ENCODE measurements at regions not wholly inside any gene's neighbourhood (a gene's known extent, or its start where the extent isn't known, plus 50 kb on each side); places are given as distances from the start of the nearest gene placed in this dataset.

DNA sequence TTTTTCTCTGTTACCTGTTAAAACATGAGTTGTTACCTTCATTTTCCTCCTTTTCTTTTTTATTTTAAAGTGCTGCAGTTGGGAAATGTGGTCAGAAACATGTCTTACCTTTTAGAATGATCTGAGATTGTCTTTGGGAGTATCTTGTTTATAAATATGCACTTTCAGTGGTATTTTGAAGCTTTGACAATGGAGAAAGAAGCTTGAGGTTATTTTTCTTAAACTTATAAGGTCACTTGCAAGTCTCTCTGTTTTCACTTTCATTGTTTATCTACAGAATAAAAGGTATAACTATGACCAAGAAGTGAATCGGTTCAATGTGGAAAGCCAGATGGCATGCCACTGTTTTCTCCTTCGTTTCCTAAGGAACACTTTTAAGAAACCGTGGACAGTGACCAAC is 167.5 kb upstream of the SLC7A11 start:
- DNase-seq, result no peak

DNA sequence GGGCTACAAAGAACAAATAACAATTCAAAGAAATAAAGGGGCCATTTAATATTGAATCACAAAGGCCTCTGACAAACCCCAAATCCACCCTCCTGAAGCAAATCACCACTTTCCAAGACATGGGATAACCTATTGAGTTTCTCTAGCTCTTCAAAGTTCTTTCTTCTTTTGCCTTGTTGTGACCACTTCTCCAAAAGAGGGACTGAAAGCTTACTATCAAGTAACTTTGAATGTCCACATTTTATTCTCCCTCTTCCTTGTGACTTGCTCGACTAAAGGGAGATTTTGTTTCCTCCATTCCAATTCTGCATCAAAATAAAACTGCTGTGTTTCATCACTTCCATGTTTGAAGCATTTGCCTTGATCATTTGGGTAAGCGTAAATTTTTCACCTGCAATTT is 166.6 kb upstream of the SLC7A11 start:
- TF ChIP-seq, protein P1, sequence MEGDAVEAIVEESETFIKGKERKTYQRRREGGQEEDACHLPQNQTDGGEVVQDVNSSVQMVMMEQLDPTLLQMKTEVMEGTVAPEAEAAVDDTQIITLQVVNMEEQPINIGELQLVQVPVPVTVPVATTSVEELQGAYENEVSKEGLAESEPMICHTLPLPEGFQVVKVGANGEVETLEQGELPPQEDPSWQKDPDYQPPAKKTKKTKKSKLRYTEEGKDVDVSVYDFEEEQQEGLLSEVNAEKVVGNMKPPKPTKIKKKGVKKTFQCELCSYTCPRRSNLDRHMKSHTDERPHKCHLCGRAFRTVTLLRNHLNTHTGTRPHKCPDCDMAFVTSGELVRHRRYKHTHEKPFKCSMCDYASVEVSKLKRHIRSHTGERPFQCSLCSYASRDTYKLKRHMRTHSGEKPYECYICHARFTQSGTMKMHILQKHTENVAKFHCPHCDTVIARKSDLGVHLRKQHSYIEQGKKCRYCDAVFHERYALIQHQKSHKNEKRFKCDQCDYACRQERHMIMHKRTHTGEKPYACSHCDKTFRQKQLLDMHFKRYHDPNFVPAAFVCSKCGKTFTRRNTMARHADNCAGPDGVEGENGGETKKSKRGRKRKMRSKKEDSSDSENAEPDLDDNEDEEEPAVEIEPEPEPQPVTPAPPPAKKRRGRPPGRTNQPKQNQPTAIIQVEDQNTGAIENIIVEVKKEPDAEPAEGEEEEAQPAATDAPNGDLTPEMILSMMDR (IDR thresholded peaks at IDR 0.05), result no peak
- TF ChIP-seq POLR2A (IDR thresholded peaks at IDR 0.05), result no peak
- Histone ChIP-seq H3K4me3 (no peak overlapping the region), H3K36me3 (no peaks in the 10 kb centered on the region), H3K27ac (no peak overlapping the region), H3K9me3 (no peaks in the 10 kb centered on the region), H3K27me3 (no peaks in the 10 kb centered on the region), H3K4me1 (peaks cover 0 to 11% (median 0%) of the 10 kb centered on the region in 3 donors)
- intact Hi-C loops (cut with DNase I), result no loop called here
- no peak for DNase-seq
- WGBS, 2 donors, result 80 to 81% methylated on average over 2 of the region's 2 CpGs

More for the DNA sequence above, 167.5 kb upstream of the SLC7A11 start:
- Histone ChIP-seq H3K27ac (no peak overlapping the region), H3K27me3 (no peaks in the 10 kb centered on the region), H3K4me1 (peaks cover 0 to 11% (median 0%) of the 10 kb centered on the region in 3 donors), H3K4me3 (no peak overlapping the region), H3K36me3 (no peaks in the 10 kb centered on the region), H3K9me3 (no peaks in the 10 kb centered on the region)
- 77 to 79% methylated on average over 3 of the region's 3 CpGs for WGBS, 2 donors
- no peak for TF ChIP-seq POLR2A (IDR thresholded peaks at IDR 0.05)
- TF ChIP-seq, protein P1 (IDR thresholded peaks at IDR 0.05), result no peak
- intact Hi-C loops (cut with DNase I), result no loop called here

DNA sequence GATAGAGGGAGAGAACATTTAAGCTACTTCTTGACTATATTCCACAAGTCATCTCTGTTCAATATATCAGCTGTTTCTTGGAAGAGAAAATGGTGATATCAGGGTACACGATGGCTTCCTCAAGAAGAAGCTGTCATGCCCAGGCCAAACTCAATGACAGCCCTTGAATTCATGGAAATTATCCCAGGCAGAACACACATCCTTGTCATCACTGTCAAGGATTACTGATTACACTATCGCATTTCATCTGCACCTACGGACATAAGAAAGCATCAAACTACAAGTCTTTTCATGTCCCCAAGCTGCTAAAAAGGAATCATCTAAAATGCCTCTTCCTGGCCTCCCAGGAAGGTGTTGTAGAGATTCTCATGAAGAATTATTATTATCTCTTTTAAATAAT is 165.2 kb upstream of the SLC7A11 start:
- WGBS, 2 donors, result 43 to 47% methylated on average over 3 of the region's 3 CpGs
- no peak for DNase-seq
- Histone ChIP-seq H3K36me3 (no peaks in the 10 kb centered on the region), H3K4me1 (peaks cover 0 to 11% (median 0%) of the 10 kb centered on the region in 3 donors), H3K9me3 (no peaks in the 10 kb centered on the region), H3K27ac (no peak overlapping the region), H3K27me3 (no peaks in the 10 kb centered on the region), H3K4me3 (no peak overlapping the region)
- TF ChIP-seq POLR2A (IDR thresholded peaks at IDR 0.05), result no peak
- TF ChIP-seq, protein P1 (IDR thresholded peaks at IDR 0.05), result no peak
- intact Hi-C loops (cut with DNase I), result no loop called here

DNA sequence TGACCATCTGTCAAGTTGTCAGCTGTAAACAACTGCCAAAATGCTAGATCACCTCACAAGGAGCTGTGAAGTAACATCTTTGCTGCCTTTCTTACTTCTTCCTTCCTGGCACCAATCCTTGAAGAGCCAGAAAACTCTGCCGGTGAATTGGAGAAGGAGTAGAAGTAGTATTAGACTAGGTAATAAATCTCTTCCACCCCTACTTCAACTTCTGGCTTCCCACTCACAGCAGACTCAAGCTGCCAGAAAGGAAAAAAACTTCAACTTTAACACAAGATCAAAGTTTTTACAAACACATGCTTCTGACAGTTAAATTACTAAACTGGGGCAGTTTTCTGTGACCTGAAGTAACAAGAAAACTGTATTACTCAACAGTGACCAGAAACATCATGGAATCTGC is 164.7 kb upstream of the SLC7A11 start:
- intact Hi-C loops (cut with DNase I), result no loop called here
- no peak for DNase-seq
- Histone ChIP-seq H3K27me3 (no peaks in the 10 kb centered on the region), H3K9me3 (no peaks in the 10 kb centered on the region), H3K4me3 (no peak overlapping the region), H3K27ac (no peak overlapping the region), H3K36me3 (no peaks in the 10 kb centered on the region), H3K4me1 (peaks cover 0 to 11% (median 0%) of the 10 kb centered on the region in 3 donors)
- 13 to 33% methylated on average over 1 of the region's 1 CpG for WGBS, 2 donors
- TF ChIP-seq, protein P1 (IDR thresholded peaks at IDR 0.05), result no peak
- TF ChIP-seq POLR2A (IDR thresholded peaks at IDR 0.05), result no peak

DNA sequence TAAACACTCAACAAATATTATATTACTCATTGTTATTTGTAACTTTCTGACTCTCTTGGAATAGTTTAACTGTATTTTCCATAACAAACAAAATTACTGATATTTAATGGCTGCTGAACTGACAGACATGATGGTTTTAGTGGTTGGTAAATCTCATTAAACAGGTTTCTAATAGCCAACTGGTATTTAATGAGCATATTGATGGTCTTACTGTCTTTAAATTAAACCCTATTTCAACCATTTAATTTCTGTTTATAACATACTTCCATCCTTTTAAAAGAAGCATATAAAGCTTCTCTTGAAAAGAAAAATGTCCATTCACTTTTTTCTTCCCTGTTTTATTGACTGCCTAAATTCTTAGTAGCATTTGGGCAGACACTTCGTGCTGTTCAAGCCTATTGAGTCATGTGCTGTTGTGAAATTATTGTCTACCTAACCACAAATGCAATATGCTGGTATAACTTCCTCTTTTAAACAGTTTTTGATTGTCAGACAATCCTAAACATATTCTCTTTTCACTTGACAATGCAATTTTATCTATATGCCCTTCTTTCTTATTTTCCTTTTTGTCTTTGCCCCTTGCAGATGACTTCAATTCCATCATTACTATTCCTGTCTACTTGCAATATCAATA is 163.9 kb upstream of the SLC7A11 start:
- no peak for DNase-seq
- H3K4me3 ChIP-seq, result no peak overlapping the region
- 18 to 19% methylated on average over 1 of the region's 1 CpG for WGBS, 2 donors
- TF ChIP-seq, protein P1 (IDR thresholded peaks at IDR 0.05), result no peak
- no peak for TF ChIP-seq POLR2A (IDR thresholded peaks at IDR 0.05)
- H3K36me3 ChIP-seq, result no peaks in the 10 kb centered on the region
- no peak overlapping the region for H3K27ac ChIP-seq
- intact Hi-C loops (cut with DNase I), result no loop called here
- H3K27me3 ChIP-seq, result no peaks in the 10 kb centered on the region
- no peaks in the 10 kb centered on the region for H3K9me3 ChIP-seq
- H3K4me1 ChIP-seq, result peaks cover 0 to 11% (median 0%) of the 10 kb centered on the region in 3 donors

Data from esophagus squamous epithelium (tissue), 5 donors.